COLO668 (cell line): ENCODE measurements at regions not wholly inside any gene's neighbourhood (a gene's known extent, or its start where the extent isn't known, plus 50 kb on each side); places are given as distances from the start of the nearest gene placed in this dataset.
"Not testable (repeated sequence)": the region's sequence is repeated elsewhere in the genome, so short reads cannot be mapped to it uniquely, and the experiment has no call there.

Experiments used
- DNase-seq: peaks from one replicate; lab custom pipeline; 2025; ENCODE audit not compliant: unreplicated experiment; lab: John Stamatoyannopoulos, UW

GRCh38 chr7:83306502-83306901 is 143.8 kb upstream of the PCLO start:
- DNase-seq = no peak

- DNase-seq = no peak
Observed at GRCh38 chr7:83305027-83305426, 142.3 kb upstream of the PCLO start.

GRCh38 chr7:83301416-83301815 is 138.7 kb upstream of the PCLO start:
- DNase-seq = no peak

- DNase-seq = no peak
Observed at GRCh38 chr7:83290211-83290610, 127.5 kb upstream of the PCLO start.

DNA sequence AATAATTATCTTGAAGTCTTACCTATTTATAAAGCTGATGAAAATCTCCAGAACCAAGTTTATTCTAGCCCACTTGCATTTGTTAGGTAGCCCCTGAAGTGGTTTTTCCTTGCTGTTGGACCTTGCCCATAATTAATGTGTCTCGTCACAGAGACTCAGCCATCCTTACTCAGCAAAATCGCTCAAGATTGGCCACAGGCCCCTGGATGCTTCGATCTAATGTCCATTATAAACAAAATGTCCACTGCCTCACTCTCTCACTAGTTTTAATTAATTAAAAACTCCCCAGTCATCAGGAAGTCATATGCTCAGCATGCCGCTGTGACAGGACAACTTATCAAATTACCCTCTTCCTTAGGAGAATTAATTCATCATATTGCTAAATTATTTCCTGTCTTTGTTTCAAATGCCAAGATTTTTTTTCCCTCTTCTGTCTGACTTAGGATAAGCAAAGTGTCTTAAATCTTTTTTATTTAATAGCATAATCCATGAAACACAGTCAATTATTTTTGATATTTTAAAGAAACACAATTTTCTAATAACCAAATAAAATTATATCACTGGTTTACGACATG is 126.8 kb upstream of the PCLO start:
- no peak for DNase-seq

DNA sequence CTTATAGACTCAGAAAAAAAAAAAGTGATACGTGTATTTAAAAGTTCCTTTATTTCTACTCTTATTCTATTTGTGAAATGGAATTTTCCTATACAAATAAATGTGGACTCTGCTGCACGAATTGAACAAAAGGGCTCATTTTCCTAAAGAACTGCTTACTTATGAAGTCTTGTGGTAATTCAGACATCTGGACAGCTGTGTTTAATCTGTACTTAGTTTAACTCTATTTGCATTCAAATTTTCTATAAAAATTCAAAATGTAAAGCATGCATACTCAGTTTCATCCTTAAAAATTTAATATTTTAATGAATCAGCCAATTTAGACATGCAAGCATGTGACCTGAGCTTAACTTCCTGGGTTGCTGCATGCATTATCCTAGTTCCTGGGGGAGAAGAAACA is 118.0 kb upstream of the PCLO start:
- no peak for DNase-seq

DNA sequence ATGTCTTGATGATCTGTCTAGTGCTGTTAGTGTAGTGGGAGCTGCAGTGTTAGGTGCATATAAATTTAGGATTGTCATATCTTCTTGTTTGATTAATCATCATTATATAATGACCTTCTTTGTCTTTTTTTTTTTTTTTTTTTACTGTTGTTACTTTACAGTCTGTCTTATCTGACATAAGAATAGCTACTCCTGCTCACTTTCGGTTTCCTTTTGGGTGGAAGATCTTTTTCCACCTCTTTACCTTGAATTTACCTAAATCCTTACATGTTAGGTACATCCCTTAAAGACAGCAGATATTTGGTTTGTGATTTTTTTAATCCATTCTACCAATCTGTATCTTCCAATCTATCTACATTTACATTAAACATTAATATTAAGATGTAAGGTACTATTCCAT is 113.6 kb upstream of the PCLO start:
- no peak for DNase-seq

DNA sequence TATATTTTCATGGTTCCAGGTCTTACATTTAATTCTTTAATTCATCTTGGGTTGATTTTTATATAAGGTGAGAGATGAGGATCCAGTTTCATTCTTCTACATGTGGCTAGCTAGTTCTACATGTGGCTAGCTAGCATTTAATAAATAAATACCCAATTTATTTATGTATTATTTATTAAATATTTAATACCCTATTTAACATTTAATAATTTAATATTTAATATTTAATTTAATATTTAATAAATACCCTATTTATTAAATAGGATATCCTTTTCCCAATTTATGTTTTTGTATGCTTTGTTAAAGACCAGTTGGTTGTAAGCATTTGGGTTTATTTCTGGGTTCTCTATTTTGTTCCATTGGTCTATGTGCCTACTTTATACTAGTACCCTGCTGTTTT is 111.0 kb upstream of the PCLO start:
- DNase-seq = no peak

- DNase-seq = peak; percentile 7
Observed at GRCh38 chr7:83271212-83272099, 108.8 kb upstream of the PCLO start.

- DNase-seq = no peak
Observed at GRCh38 chr7:83270407-83270806, 107.7 kb upstream of the PCLO start.

- DNase-seq = peak; percentile 44
Observed at GRCh38 chr7:83267141-83267631, 104.5 kb upstream of the PCLO start.

- DNase-seq = not testable (repeated sequence)
Observed at GRCh38 chr7:83263442-83264034, 100.9 kb upstream of the PCLO start.

GRCh38 chr7:83259064-83259463 is 96.4 kb upstream of the PCLO start:
- DNase-seq = no peak

DNA sequence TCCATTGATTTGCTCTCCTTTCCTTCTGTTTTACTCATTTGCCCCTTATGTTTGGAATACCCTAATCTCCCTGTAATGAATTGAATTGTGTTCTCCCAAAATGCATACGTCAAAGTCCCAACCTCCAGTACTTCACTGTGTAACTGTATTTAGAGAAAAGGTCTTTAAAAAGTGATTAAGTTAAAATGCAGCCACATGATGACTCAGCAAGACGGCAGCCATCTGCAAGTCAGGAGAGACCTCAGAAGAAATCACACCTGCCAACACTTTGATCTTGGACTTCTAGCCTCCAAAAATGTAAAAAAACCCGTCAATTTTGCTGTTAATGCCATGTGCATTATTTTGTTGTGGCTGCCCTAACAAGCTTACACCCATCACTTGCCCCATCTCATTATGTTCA is 85.3 kb upstream of the PCLO start:
- DNase-seq = no peak

- DNase-seq = not testable (repeated sequence)
Observed at GRCh38 chr7:83219231-83219630, 56.5 kb upstream of the PCLO start.

- DNase-seq = no peak
Observed at GRCh38 chr7:83212883-83213282, 50.2 kb upstream of the PCLO start.
